ENCODE measurements at regions not wholly inside any gene's neighbourhood (a gene's known extent, or its start where the extent isn't known, plus 50 kb on each side); places are given as distances from the start of the nearest gene placed in this dataset.

DNA sequence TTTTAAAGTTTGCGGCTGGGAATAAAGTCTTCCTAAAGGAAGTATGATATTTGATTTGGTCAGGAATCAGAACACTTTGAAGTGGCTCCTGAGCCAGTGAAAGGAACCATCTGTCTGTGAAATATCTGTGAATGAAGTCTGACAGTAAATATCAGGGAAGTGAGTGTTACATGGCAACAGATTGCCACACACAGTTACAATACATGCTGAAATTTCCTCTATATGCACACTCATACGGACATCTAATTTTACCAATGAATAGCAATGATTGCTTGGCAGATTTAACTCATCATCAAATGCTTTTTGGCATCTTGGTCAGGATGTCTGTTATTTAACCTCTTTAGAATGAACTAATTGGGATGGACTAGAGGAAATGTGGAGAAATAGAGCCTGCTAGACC, 1023.8 kb downstream of the FAT4 start:
- H3K36me3 ChIP-seq (ENCODE audit: control insufficient read depth, insufficient read depth, low read length) = no peaks in the 10 kb centered on the region

DNA sequence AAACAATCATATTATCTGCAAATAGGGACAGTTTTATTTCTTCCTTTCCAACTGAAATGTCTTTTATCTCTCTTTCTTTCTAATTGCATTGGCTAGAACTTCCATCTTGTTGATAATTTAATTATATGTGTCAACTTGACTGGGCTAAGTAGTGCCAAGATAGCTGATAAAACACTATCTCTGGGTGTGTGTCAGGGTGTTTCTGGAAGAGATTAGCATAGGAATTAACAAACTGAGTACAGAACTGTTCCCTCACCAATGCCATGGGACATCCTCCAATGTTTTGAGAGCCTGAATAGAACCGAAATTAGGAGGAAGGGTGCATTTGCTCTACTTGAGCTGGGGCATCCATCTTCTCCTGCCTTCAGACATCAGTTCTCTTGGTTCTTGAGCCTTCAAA, 1027.2 kb downstream of the FAT4 start:
- no CpG with 5 or more reads among the region's 1 CpG for WGBS (ENCODE audit: insufficient coverage)
- no peaks in the 10 kb centered on the region for H3K36me3 ChIP-seq (ENCODE audit: control insufficient read depth, insufficient read depth, low read length)
- H3K27ac ChIP-seq (ENCODE audit: low read length) = no peak overlapping the region

More for the DNA sequence above, 1023.8 kb downstream of the FAT4 start:
- no peaks in the 10 kb centered on the region for H3K27me3 ChIP-seq (ENCODE audit: control insufficient read depth, insufficient read depth, low read length)
- no CpG with 5 or more reads among the region's 2 CpGs for WGBS (ENCODE audit: insufficient coverage)
- H3K27ac ChIP-seq (ENCODE audit: low read length) = no peak overlapping the region
- H3K4me3 ChIP-seq (ENCODE audit: low read length) = no peak overlapping the region
- no peaks in the 10 kb centered on the region for H3K9me3 ChIP-seq (replicated peaks; ENCODE audit: control insufficient read depth, low read depth, low read length)
- H3K4me1 ChIP-seq (ENCODE audit: control insufficient read depth, insufficient read depth, low read length) = no peaks in the 10 kb centered on the region
- DNase-seq = peak; percentile 12

DNA sequence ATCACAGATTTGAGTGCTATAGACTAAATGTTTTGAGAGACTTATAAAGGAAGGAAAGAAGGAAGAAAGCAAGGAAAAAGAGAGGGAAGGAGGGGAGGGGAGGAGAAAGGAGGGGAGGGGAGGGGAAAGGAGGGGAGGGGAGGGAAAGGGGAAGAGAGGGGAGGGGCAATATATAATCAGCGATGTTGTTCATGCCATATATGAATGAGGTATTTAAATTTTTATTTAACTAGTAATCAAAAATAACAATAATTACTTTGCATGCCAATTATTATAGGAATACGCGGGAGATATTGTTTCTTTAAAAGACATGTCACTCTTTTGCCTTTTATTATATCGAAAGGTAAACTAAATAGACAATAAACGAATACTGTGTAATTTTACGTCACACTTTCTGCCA, 1029.7 kb downstream of the FAT4 start:
- Histone ChIP-seq H3K9me3 (replicated peaks; ENCODE audit: control insufficient read depth, low read depth, low read length) (no peaks in the 10 kb centered on the region), H3K36me3 (ENCODE audit: control insufficient read depth, insufficient read depth, low read length) (no peaks in the 10 kb centered on the region), H3K27ac (ENCODE audit: low read length) (no peak overlapping the region), H3K4me3 (ENCODE audit: low read length) (no peak overlapping the region), H3K4me1 (ENCODE audit: control insufficient read depth, insufficient read depth, low read length) (no peaks in the 10 kb centered on the region), H3K27me3 (ENCODE audit: control insufficient read depth, insufficient read depth, low read length) (no peaks in the 10 kb centered on the region)
- DNase-seq = no peak
- no CpG with 5 or more reads among the region's 6 CpGs for WGBS (ENCODE audit: insufficient coverage)

More for the DNA sequence above, 1027.2 kb downstream of the FAT4 start:
- Histone ChIP-seq H3K4me1 (ENCODE audit: control insufficient read depth, insufficient read depth, low read length) (no peaks in the 10 kb centered on the region), H3K9me3 (replicated peaks; ENCODE audit: control insufficient read depth, low read depth, low read length) (no peaks in the 10 kb centered on the region), H3K27me3 (ENCODE audit: control insufficient read depth, insufficient read depth, low read length) (no peaks in the 10 kb centered on the region), H3K4me3 (ENCODE audit: low read length) (no peak overlapping the region)
- no peak for DNase-seq

DNA sequence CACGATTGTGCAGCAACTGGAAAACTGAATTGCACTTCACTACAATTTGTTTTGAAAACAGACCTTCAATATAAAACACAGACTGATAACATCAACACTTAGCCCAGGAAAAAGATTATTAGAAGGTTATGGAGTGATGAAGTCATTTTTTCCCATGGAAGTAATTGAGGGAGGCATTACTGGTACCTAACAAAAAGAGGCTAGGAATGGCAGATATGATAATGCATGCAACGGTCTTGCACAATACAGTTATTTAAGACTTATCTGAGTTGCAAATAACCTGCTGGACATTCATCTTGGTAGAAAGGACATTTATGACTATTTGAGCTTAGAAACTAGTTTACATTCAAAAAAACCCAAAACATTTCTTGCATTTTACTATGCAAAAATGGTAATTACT, 1031.9 kb downstream of the FAT4 start:
- Histone ChIP-seq H3K9me3 (replicated peaks; ENCODE audit: control insufficient read depth, low read depth, low read length) (no peaks in the 10 kb centered on the region), H3K27ac (ENCODE audit: low read length) (no peak overlapping the region), H3K36me3 (ENCODE audit: control insufficient read depth, insufficient read depth, low read length) (no peaks in the 10 kb centered on the region), H3K27me3 (ENCODE audit: control insufficient read depth, insufficient read depth, low read length) (no peaks in the 10 kb centered on the region), H3K4me3 (ENCODE audit: low read length) (no peak overlapping the region), H3K4me1 (ENCODE audit: control insufficient read depth, insufficient read depth, low read length) (no peaks in the 10 kb centered on the region)
- no CpG with 5 or more reads among the region's 2 CpGs for WGBS (ENCODE audit: insufficient coverage)
- no peak for DNase-seq

DNA sequence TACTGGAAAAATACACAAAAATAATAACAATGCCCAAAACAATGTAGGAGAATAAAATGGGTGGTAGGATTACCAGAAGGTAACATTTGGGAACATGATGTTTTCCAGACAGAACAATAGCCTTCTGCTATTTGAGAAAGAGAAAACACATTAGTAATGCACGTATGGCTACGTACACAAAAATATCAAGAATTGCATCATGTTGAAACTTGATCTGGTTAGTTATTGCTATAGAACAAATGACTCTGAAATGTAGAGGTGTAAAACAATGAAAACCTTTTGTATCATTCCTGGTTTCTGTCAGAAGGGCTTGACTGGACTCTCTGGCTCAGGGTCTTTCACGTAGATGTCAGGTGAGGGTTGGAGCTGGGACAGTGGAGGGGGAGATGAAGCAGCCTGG, 1040.0 kb downstream of the FAT4 start:
- H3K27me3 ChIP-seq (ENCODE audit: control insufficient read depth, insufficient read depth, low read length) = no peaks in the 10 kb centered on the region
- no peak overlapping the region for H3K4me3 ChIP-seq (ENCODE audit: low read length)
- no peaks in the 10 kb centered on the region for H3K36me3 ChIP-seq (ENCODE audit: control insufficient read depth, insufficient read depth, low read length)
- H3K9me3 ChIP-seq (replicated peaks; ENCODE audit: control insufficient read depth, low read depth, low read length) = no peaks in the 10 kb centered on the region
- H3K27ac ChIP-seq (ENCODE audit: low read length) = no peak overlapping the region
- 100% methylated on average over 1 of the region's 3 CpGs for WGBS (ENCODE audit: insufficient coverage)
- DNase-seq = no peak
- no peaks in the 10 kb centered on the region for H3K4me1 ChIP-seq (ENCODE audit: control insufficient read depth, insufficient read depth, low read length)

DNA sequence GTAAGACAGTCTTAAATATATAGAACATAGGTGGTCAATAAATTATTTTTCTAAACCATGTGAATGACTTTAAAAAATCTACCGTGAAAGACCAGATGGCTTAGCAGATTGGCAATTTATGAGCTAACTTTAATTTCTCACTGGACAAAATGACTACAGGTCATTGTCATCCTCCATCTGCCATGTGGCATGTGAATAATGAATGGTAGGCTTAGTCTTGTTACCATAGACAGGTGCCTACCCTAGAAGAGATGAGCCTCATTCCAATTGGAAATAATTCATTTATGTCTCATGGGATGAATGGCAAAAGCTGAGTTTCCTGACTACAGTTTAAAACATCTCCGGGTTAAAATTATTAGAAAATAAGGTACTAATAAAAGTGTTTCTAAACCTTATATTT, 1043.3 kb downstream of the FAT4 start:
- H3K27me3 ChIP-seq (ENCODE audit: control insufficient read depth, insufficient read depth, low read length) = no peaks in the 10 kb centered on the region
- no peak overlapping the region for H3K4me3 ChIP-seq (ENCODE audit: low read length)
- DNase-seq = no peak
- no peaks in the 10 kb centered on the region for H3K36me3 ChIP-seq (ENCODE audit: control insufficient read depth, insufficient read depth, low read length)
- H3K27ac ChIP-seq (ENCODE audit: low read length) = no peak overlapping the region
- WGBS (ENCODE audit: insufficient coverage) = no CpG with 5 or more reads among the region's 2 CpGs
- H3K4me1 ChIP-seq (ENCODE audit: control insufficient read depth, insufficient read depth, low read length) = no peaks in the 10 kb centered on the region
- no peaks in the 10 kb centered on the region for H3K9me3 ChIP-seq (replicated peaks; ENCODE audit: control insufficient read depth, low read depth, low read length)

DNA sequence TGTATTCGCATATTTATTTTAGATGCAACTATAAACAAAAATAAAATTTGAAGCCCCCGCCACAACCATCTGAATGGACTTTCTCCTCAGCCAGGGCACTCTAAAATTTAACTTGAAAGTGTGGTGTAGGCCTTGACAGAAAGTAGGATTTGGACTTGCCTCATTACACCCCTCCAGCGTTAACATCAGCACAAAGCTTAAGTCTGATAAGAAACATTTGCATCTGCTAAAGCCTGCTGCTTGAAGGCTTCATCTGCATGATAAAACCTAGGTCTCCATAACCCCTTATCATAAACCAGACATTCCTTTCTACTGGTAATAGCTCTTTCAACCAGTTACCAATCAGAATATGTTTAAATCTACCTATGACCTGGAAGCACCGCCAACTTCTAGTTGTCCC, 1046.5 kb downstream of the FAT4 start:
- no peak overlapping the region for H3K27ac ChIP-seq (ENCODE audit: low read length)
- no peaks in the 10 kb centered on the region for H3K36me3 ChIP-seq (ENCODE audit: control insufficient read depth, insufficient read depth, low read length)
- no peak overlapping the region for H3K4me3 ChIP-seq (ENCODE audit: low read length)
- H3K27me3 ChIP-seq (ENCODE audit: control insufficient read depth, insufficient read depth, low read length) = no peaks in the 10 kb centered on the region
- no CpG with 5 or more reads among the region's 4 CpGs for WGBS (ENCODE audit: insufficient coverage)
- DNase-seq = no peak
- no peaks in the 10 kb centered on the region for H3K4me1 ChIP-seq (ENCODE audit: control insufficient read depth, insufficient read depth, low read length)
- H3K9me3 ChIP-seq (replicated peaks; ENCODE audit: control insufficient read depth, low read depth, low read length) = no peaks in the 10 kb centered on the region

DNA sequence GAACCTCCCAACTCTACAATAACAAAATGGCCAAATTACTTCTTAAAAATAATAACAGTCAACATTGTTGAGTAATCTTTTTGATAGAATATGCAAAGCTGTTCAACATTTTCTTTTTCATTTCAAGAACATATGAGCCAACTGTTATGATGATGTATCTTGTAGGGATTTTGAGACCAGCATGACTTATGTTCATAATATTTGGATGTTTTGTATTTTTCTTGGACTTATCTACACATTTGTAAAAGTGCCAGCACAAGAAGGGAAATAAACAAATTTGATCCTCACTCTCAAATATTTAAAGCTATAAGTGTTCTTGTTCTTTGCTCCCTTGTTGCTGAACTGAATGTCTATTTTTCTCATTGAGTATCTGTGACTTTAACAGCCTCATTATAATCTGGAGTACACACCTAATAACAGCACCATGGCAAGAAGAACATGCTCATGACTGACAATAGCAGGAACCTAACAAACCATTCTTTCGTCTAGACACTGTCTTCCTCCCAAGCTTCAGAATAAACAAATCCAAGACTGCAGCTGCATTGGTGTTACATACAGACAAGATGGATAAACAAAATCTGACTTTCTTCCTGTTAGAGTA, 1049.7 kb downstream of the FAT4 start:
- WGBS (ENCODE audit: insufficient coverage) = 56% methylated on average over 1 of the region's 1 CpG

DNA sequence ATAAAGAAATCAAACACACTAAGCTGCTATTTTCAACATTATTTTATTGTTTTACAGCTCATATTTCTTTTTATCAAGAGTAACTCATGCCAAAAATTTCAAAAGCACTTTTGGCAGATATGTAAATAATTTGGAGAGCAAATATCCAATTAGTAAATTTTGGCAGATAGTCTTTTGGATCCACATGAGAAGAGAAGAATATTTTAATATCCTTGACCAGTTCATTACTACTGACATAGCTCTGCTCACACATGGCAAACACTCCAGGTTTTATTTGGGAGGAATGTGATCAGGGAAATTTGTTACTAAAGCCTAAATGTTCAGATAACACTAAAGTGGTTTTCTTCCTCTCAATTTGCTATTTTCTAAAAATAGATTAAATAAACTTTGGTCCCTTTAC, 1054.3 kb downstream of the FAT4 start:
- peak; percentile 16 for DNase-seq
- Histone ChIP-seq H3K4me3 (ENCODE audit: low read length) (no peak overlapping the region), H3K27me3 (ENCODE audit: control insufficient read depth, insufficient read depth, low read length) (no peaks in the 10 kb centered on the region), H3K4me1 (ENCODE audit: control insufficient read depth, insufficient read depth, low read length) (no peaks in the 10 kb centered on the region), H3K9me3 (replicated peaks; ENCODE audit: control insufficient read depth, low read depth, low read length) (no peaks in the 10 kb centered on the region), H3K27ac (ENCODE audit: low read length) (no peak overlapping the region), H3K36me3 (ENCODE audit: control insufficient read depth, insufficient read depth, low read length) (no peaks in the 10 kb centered on the region)

More for the DNA sequence above, 1049.7 kb downstream of the FAT4 start:
- Histone ChIP-seq H3K36me3 (ENCODE audit: control insufficient read depth, insufficient read depth, low read length) (no peaks in the 10 kb centered on the region), H3K27ac (ENCODE audit: low read length) (peak overlapping the region; percentile 6), H3K27me3 (ENCODE audit: control insufficient read depth, insufficient read depth, low read length) (no peaks in the 10 kb centered on the region), H3K4me1 (ENCODE audit: control insufficient read depth, insufficient read depth, low read length) (no peaks in the 10 kb centered on the region), H3K4me3 (ENCODE audit: low read length) (no peak overlapping the region), H3K9me3 (replicated peaks; ENCODE audit: control insufficient read depth, low read depth, low read length) (no peaks in the 10 kb centered on the region)
- DNase-seq = peak; percentile 93

DNA sequence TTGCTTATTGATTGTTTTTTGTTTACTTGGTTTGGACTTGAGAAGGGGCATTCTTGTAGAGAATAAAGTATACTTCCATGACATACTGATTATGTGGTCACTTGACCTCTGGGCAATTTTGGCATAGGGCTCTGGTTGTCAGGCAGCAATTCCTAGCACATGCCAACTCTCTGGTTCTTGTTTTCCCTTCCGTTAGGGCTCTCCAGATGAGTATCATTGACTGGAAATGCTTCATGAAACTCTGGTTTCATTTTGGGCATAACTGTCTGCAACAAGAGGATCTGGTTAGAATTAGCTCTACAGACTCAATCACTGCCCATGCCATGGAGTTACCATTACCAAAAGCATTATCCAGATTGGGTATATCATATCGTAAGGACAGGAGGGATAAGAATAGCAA, 1057.9 kb downstream of the FAT4 start:
- Histone ChIP-seq H3K36me3 (ENCODE audit: control insufficient read depth, insufficient read depth, low read length) (no peaks in the 10 kb centered on the region), H3K9me3 (replicated peaks; ENCODE audit: control insufficient read depth, low read depth, low read length) (no peaks in the 10 kb centered on the region), H3K27me3 (ENCODE audit: control insufficient read depth, insufficient read depth, low read length) (no peaks in the 10 kb centered on the region), H3K4me1 (ENCODE audit: control insufficient read depth, insufficient read depth, low read length) (no peaks in the 10 kb centered on the region), H3K4me3 (ENCODE audit: low read length) (no peak overlapping the region), H3K27ac (ENCODE audit: low read length) (no peak overlapping the region)
- no CpG with 5 or more reads among the region's 2 CpGs for WGBS (ENCODE audit: insufficient coverage)
- no peak for DNase-seq

DNA sequence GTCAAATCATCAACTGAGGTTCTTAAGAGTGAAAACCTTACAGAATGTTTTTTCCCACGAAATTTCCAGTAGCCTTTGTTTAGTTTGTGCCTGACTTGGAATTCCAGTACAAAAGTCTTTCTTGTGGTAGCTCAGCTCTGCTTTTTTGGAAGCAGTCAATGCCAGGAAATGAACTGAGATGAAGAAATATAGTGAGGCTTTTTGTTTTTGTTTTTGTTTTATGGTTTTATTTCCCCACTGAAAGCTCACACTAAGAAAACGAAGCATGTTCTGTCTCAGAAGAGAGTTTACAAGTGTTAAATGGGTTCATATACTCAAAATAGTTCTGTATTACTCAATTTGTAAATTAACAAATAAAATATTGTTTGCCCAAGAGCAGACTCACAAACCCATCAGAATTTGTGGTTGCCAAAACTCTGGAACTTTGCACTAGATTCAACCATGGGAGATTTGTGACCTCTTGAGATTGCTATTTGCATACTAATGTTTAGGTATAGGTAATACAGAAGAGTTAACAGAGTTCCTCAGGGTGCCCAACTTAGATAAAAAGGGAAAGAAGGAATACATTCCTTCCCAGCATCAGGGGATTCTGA, 1060.8 kb downstream of the FAT4 start:
- peak; percentile 37 for DNase-seq
- 43% methylated on average over 1 of the region's 2 CpGs for WGBS (ENCODE audit: insufficient coverage)
- Histone ChIP-seq H3K4me3 (ENCODE audit: low read length) (no peak overlapping the region), H3K27me3 (ENCODE audit: control insufficient read depth, insufficient read depth, low read length) (no peaks in the 10 kb centered on the region), H3K4me1 (ENCODE audit: control insufficient read depth, insufficient read depth, low read length) (no peaks in the 10 kb centered on the region), H3K27ac (ENCODE audit: low read length) (no peak overlapping the region), H3K36me3 (ENCODE audit: control insufficient read depth, insufficient read depth, low read length) (no peaks in the 10 kb centered on the region), H3K9me3 (replicated peaks; ENCODE audit: control insufficient read depth, low read depth, low read length) (no peaks in the 10 kb centered on the region)
